Stimulated activated CD8-positive, alpha-beta memory T cell treated with anti-CD3 and anti-CD28 coated beads, Interleukin-7, amount 100 ng/mL, for 48 hours (primary cell): ENCODE measurements at regions not wholly inside any gene's neighbourhood (a gene's known extent, or its start where the extent isn't known, plus 50 kb on each side); places are given as distances from the start of the nearest gene placed in this dataset.

ENCODE experiments used
- DNase-seq, 2 donors: peaks; one replicate each; pipeline ENCODE4 v3.0.0-alpha.2; 2020; ENCODE audit warnings: low read depth in 1 of 2; ENCODE audit errors: extremely low read depth in 1 of 2

DNA sequence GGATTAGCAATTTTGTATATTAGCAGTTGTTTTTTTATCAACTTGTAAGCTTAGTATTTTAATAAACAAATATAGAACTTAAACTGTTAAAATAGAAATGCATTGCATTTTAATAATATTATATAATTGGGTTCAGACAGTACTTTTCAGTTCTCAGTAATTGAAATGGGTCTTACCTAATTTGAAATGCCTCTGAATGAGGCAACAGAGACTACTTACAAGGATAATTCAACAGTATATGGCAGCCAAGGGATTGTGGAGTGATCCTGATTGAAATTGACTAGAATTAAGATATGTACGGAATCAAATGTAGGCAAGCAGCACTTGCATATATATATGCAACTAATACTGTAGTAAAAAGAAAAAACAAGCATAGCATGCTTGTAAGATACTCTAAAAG is 1503.9 kb upstream of the MIR17HG start:
- no peak for DNase-seq

DNA sequence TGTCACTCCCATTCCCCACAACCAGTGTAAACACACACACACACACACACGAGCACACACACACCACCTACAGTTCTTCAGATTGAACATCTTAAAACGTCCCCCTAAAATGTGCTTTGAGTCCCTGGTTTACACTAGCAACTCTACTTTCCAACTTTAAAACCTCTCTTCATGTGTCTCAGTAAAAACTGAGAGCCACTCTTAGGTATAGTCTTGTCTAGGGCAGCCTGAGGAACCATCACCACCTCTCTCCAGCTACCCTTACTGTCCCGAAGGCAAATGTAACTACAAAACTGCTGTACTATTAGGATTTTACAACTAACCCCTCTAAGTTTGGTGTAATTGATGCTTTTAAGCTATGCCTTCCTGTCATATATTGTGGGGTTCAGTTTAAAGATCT is 1501.6 kb upstream of the MIR17HG start:
- DNase-seq, result no peak

DNA sequence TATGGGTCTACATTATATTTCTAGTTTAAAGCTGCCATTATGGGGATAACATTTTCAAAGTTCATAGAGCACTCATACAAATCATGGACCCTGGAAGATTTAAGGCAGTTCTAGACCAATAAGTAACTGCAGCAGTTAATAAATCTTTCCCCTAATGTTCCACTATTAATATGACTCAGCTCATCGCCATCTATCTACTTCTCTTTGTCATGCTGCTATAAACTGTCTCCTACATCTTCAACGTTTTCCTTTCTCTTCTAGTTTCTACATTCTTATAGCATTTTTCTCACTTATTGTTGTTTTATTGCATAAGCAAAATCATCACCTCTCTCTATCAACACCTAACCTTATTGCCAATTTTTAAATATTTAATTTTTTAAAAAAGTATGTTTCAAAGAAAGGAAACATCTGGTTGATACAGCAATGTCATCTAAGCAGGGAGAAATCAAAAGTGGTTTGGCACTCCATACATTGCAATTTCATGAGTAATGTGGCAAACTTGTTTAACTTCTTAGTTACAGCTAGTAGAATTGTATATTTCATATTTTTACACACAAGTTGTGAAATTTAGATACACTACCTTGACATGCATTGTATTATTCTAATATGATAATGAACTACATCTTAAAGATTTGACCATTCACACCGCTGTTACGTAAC is 1500.4 kb upstream of the MIR17HG start:
- no peak for DNase-seq

DNA sequence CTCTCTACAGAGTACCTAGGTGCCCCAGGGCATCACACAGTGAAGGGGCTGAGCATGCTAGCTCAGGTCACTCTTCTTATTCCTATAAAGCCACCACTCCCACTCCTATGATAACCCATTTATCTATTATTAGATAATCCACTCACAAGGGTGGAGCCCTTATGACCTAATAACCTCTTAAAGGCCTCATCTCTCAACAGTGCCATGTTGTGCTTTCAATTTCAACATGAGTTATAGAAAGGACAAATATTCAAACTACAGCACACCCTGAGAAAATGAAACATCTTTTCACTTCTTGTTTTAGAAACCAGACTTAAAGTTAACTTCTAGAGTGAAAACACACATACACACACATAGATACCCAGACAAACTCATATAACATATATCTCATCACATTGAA is 1494.9 kb upstream of the MIR17HG start:
- no peak for DNase-seq

DNA sequence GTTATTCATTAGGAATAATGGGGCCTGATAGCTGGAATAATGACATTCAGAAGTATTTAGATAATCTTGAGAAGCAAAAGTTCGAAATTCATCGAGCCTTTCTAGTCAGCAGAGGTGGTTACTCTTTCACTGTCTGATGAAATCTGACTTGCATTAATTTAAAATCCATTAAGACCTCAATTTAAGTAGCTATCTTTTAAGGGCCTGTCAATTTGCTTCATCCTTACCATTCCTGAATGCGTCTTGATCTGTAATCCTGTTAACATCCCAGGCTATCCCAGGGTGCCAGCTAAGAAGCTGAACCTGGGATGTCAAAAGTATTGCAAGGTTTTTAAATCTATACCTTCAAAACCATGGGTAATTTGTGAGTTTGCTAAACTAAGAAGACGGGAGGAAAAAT is 1491.0 kb upstream of the MIR17HG start:
- no peak for DNase-seq

DNA sequence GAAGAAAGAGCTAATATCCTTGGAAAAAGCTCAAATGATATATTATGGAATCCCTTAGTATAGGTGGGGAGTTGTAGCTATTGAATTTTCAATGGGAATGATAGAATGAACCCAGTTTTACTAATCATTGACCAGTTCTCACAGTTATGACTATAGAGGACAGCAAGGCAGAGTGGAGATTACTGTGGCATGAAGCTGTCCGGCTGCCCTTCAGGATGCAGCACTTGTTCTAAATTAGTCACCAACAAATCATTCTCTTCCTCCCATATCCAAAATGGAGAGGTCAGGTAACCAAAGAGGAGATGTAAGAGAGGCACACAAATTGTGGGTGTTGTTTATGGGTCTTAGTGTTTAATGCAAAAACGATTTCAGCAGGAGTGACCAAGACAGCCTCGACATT is 1490.0 kb upstream of the MIR17HG start:
- DNase-seq, result no peak

DNA sequence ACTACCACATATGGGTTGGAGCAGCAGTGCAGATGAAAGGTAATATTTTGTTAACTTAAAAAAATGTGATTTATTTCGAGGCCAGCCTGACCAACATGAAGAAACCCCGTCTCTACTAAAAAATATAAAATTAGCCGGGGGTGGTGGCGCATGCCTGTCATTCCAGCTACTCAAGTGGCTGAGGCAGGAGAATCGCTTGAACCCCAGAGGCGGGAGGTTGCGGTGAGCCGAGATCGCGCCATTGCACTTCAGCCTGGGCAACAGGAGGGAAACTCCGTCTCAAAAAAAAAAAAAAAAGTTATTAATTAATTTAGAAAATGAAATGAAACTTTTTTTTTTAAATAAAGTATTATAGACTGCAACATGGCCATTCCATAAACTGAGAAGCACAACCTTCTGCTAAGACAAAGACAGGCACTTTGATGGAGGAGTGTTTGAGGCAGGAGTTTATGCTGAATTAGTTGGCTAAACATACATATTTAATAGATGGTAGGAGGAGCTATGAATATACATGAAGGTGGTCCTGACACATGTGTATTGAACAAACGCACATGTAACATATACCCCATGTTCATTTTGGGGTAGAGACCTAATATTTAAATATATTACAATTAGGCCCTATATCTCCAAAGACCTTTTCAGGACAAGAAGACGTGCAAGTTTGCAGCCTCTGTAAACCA is 1485.3 kb upstream of the MIR17HG start:
- no peak for DNase-seq

DNA sequence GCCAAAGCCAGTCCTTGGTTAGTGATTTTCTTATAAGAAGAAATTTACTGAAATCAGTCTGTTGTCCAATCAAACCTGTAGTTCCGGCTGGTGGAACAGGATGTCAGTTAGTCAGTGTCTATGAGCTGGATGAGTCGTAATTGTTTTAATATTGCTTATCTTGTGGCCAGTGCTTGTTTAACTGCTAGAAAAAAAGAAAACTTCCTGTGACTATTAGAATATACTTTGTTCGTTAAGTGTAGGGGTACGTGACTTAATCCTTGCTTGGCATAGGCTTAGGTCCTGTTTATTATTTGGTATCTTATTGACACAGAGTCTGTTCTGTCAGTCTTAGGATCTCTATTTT is 1484.8 kb upstream of the MIR17HG start:
- DNase-seq, result no peak

DNA sequence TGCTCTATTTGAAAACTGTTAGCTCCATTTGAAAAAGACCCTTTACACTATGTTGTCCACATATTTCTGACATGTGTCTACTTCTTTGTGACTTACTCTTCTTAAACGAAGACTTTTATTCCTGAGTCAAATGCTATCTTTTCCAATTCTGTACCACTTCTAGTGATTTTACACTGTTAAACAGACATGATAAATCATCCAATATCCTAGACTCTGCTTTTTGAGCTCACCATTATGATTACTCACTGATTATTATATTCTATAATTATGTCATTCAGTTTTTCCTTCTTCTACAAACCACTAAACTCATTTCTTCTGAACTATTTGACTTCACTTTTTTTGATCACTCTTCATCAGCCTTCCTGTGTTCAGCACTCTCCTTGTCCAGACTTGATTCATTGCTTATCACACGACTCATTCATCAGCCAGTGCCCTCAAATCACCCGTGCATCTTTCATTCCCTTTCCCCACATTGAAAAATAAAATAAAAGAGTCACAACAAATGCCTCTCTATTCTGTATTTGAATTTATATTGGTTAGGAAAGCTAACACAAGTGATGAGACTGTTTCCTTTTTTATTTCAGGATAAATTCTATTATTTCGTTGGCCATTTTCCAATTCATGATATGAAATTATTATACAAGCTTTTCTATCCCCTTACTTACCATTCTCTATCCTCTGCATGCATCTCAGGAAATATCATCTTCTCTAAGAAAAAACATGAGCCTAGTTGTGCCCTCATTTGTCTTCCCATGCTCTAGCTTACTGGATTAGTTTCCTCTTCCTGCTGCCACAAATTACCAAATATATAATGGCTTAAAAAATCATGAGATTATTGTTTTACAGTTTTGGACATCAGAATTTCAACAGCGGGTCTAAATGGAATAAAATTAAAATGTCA is 1482.1 kb upstream of the MIR17HG start:
- no peak for DNase-seq

DNA sequence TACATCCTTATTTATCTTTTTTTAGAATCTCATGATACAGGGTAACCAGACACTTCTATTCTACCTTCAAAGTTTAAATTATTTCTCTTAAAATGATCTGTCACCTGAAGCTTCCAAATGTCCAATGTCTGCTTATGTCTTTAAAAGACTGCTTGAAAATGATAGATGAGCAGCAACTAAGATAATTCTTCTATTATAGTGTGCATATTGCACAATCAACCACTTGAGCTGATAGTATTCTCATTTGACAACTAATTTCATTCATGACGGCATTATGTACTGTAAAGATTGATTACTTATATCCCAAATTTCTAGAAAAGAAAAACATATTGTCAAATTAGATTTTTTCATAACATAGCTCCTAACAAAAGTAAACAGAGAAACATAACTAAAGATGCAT is 1478.2 kb upstream of the MIR17HG start:
- no peak for DNase-seq

DNA sequence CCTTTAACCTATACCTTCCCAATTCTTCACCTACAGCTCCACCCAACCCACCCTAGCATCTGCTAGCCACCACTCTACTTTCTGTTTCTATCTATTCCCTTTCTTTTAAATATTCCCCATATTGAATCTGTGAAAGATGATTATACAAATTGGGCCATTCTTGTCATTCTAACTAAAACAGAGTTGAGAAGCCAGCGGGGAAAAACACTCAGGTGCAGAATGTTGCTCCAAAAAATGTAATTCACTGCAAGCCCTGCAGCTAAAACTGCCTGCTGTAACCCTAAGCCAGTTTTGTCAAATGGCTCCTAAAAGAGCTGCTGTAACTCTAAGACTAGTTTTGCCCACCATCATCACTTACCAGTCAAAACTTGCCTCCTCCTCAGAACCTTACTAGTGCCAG is 1468.6 kb upstream of the MIR17HG start:
- no peak for DNase-seq

DNA sequence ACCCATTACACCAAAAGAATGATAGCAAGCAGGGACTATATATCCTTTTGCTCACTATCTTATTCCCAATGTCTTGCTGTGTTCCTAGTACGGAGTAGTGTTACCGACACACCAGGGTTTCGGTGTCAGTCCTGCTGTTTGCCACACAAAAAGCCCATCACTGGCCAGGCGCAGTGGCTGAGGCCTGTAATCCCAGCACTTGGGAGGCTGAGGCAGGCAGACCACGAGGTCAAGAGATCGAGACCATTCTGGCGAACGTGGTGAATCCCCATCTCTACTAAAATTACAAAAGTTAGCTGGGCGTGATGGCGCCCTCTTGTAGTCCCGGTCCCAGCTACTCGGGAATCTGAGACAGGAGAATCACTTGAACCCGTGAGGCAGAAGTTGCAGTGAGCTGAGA is 1467.3 kb upstream of the MIR17HG start:
- no peak for DNase-seq

DNA sequence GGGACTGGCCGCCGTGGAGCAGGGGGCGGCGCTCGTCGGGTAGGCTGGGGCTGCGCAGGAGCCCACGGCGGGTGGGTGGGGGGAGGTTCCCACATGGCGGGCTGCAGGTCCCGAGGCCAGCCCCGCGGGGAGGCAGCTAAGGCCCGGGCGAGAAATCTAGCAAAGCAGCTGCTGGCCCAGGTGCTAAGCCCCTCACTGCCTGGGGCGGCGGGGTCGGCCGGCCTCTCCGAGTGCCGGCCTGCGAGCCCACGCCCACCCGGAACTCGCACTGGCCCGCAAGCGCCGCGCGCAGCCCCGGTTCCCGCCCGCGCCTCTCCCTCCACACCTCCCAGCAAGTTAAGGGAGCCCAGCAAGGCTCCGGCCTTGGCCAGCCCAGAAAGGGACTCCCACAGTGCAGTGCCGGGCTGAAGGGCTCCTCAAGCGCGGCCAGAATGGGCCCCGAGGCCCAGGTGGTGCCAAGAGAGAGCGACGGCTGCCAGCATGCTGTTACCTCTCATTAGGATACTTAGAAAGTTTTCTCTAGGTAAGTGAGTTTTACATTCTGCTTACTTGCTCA is 1463.5 kb upstream of the MIR17HG start:
- DNase-seq, result no peak

DNA sequence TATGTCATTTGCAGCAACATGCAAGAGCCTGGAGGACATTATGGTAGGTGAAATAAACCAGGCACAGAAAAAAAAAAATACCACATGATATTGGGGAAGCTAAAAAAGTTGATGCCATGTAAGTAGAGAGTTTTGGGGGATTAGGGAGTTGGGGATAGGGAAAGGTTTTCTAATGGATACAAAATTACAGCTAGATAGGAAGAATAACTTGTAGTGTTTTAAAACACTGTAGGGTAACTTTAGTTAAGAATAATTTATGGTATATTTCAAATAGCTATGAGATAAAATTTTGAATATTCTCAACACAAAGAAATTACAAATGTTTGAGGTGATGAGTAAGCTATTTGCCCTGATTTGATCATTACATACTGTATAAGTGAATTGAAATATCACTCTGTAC is 1456.7 kb upstream of the MIR17HG start:
- no peak for DNase-seq

DNA sequence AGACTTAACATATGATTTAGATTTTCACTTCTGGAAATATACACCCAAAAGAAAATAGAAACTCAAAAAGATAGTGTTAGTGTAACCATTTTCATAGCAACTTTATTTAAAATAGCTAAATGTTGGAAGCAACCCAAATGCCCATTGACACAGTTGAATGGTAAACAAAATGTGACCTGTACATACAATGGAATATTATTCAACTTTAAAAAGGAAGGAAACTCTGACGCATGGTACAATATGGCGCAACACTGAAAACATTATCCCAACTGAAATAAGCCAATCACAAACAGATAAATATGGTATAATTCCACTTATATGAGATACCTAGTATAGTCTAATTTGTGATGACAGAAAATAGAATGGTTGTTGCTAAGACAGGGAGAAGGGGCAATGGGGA is 1456.1 kb upstream of the MIR17HG start:
- no peak for DNase-seq

DNA sequence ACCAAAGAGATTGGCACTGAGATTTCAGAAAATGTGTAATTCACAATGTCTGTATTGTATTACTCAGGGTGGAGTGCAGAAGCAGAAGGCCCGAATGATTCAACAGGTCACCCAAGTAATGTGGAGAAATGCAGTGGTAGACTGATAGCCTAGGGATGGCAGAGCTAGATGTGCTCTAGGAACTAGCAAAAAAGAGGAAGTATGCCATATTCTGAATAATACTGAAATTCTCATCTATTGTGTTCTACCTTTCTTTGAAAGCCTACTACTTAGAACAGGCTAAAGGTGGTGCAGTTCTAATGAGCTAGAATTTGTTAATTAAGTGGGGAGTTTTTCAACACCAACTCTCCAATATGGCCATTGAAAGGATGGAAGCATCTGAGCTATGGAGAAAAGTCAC is 1449.8 kb upstream of the MIR17HG start:
- DNase-seq, result no peak

DNA sequence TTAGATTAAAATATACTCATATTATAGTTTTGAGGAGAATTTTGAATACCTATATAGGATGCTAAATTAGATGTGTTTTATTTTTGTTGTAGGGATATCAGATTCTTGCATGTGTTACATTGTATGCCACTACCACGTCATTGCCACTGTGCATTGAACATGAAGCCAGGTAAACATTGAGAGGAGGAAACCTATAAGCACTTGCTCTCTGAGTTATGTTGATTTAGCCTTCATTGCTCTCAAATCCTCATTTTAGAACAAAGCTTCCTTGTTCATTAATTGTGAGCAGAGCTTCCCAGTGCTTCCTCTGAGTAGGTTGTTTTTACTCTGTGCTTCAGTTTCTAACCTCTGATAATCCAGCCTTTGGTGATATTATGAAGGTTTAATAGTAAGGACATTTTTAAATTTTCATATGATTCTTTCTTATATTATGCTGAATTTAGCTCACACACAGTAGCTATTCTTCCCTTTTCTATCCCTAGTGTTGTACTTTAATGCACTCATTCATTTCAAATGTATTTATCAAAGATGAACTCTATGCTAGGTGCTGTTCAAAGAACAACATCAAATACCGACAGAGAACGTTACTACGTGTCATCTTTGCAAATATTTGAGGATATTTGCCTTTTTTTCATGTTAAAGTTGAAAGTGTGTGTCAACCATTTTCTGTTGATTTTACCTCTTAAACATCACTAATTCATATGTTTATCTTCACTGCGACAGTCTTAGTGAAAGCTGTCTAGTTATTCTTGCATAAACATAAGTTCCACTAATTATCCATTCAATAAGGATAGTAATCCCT is 1448.0 kb upstream of the MIR17HG start:
- no peak for DNase-seq

DNA sequence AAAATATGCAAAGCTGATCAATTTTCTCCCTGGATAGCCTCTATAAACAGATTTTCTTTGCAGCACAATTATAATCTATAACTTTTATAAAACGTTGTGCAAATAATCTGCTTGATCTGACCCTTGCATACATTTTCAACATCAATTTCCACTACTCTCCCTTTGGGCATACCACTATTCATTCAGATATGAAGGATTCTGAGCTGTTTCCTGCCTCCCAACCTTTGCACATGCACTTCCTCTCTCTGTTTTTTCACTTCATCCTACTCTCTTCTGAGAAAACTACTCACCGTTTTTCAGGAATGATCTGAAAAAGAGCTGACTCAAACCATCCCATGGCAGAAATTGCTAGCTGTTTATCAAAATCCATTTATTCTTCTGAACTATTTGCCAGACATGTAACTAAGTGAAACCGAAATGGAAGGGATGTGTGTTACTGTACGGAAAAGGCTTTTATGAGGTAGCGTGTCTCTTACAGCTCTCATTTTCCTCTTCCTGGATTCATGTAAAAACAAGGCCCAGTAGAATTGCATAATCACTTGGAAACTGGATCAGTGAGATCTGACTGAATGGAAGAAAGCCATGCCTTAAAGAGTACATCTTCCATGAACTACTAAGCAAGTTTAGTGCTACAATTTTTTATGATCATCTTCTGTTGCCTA is 1447.3 kb upstream of the MIR17HG start:
- DNase-seq, result no peak

DNA sequence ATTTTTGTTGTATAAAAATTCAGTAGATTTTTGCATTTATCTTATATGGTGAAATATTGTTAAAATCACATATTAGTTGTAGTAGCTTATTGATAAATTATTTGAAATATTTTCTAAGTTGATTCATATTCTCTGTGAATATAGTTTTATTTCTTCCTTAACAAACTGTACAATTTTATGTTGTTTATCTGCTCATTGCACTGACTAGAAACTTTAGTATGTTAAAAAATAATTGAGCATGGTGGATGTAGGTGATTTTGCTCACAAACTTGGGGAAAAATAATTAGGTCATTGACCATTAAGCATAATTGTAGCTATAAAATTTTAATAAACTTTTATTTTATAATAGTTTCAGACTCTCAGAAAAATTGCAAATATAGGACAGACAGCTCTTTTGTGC is 1445.3 kb upstream of the MIR17HG start:
- DNase-seq, result no peak

DNA sequence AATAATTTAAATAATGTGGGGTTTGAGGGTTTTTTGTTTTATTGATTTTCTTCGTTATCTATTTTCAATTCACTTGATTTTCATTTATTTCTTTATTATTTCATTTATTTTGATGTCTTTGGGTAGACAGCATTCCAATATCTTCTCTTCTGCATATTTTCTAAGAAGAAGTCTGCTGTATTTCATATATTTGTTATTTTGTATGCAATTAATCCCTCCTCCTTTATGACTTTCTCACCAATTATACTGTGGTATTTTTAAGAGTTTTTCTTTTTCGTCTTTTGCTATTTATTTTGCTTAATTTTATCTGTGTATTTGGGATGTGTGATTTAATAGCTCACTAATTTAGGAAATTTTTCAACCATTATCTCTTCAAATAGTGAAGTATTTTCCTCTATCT is 1444.4 kb upstream of the MIR17HG start:
- DNase-seq, result no peak
